ENCODE measurements at regions not wholly inside any gene's neighbourhood (a gene's known extent, or its start where the extent isn't known, plus 50 kb on each side); places are given as distances from the start of the nearest gene placed in this dataset.
"Not testable (repeated sequence)": the region's sequence is repeated elsewhere in the genome, so short reads cannot be mapped to it uniquely, and the experiment has no call there.

DNA sequence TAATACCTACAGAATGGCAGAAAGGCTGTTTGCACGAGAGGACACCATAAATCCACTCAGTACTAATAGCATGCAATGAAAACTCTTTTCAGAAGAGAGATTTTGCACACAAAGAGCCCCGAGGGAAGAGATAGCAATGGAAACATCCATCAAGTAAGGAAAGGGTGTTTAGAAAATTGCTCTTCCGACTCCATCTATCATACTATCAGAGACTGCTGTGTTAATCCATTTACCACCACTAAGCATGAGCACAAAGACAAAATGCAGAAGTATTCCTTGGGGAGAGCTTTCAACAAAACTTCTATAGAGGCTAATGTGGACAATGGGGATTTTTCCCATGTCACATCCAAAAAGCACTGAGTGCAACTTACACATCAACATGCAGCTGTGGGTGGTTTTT lies 72.1 kb upstream of the PLAAT1 start:
- ChIA-PET POLR2A (no interaction called here), CTCF (no interaction called here)
- no peak overlapping the region for H3K4me3 Mint-ChIP-seq
- ATAC-seq (ENCODE audit: low read depth) (no peak), DNase-seq (no peak)
- H3K27me3 Mint-ChIP-seq: peaks cover 2% of the 10 kb centered on the region
- H3K9me3 Mint-ChIP-seq: no peaks in the 10 kb centered on the region
- TF ChIP-seq CTCF (IDR thresholded peaks at IDR 0.05): no peak
- no peaks in the 10 kb centered on the region for H3K36me3 Mint-ChIP-seq (ENCODE audit: low read depth)
- intact Hi-C loops (cut with micrococcal nuclease): no loop called here
- H3K27ac Mint-ChIP-seq: no peak overlapping the region
- no peaks in the 10 kb centered on the region for H3K4me1 Mint-ChIP-seq

- intact Hi-C loops (cut with micrococcal nuclease): no loop called here
- H3K27me3 Mint-ChIP-seq: no peaks in the 10 kb centered on the region
- H3K36me3 Mint-ChIP-seq (ENCODE audit: low read depth): no peaks in the 10 kb centered on the region
- CTCF ChIA-PET: no interaction called here
- H3K4me1 Mint-ChIP-seq: no peaks in the 10 kb centered on the region
- H3K27ac Mint-ChIP-seq: no peak overlapping the region
- POLR2A ChIA-PET: no interaction called here
- H3K9me3 Mint-ChIP-seq: no peaks in the 10 kb centered on the region
- H3K4me3 Mint-ChIP-seq: no peak overlapping the region
- no peak for TF ChIP-seq CTCF (IDR thresholded peaks at IDR 0.05)
- no peak for DNase-seq
- no peak for ATAC-seq (ENCODE audit: low read depth)
Measured at GRCh38 chr3:193174140-193174539, 66.9 kb upstream of the PLAAT1 start.

- POLR2A ChIA-PET, H3K4me1 Mint-ChIP-seq, DNase-seq: not testable (repeated sequence)
Measured at GRCh38 chr3:193179332-193180012, 61.5 kb upstream of the PLAAT1 start.

GRCh38 chr3:193187070-193187722 lies 53.8 kb upstream of the PLAAT1 start:
- H3K9me3 Mint-ChIP-seq: no peaks in the 10 kb centered on the region
- TF ChIP-seq CTCF (IDR thresholded peaks at IDR 0.05): no peak
- no peak overlapping the region for H3K4me3 Mint-ChIP-seq
- no peaks in the 10 kb centered on the region for H3K27me3 Mint-ChIP-seq
- DNase-seq: no peak
- no peaks in the 10 kb centered on the region for H3K4me1 Mint-ChIP-seq
- ATAC-seq (ENCODE audit: low read depth): no peak
- POLR2A ChIA-PET: no interaction called here
- intact Hi-C loops (cut with micrococcal nuclease): no loop called here
- H3K27ac Mint-ChIP-seq: no peak overlapping the region
- CTCF ChIA-PET: no interaction called here
- no peaks in the 10 kb centered on the region for H3K36me3 Mint-ChIP-seq (ENCODE audit: low read depth)

More at GRCh38 chr3:193179332-193180012, 61.5 kb upstream of the PLAAT1 start:
- H3K27me3 Mint-ChIP-seq; ATAC-seq (ENCODE audit: low read depth); intact Hi-C loops (cut with micrococcal nuclease); H3K9me3 Mint-ChIP-seq; H3K27ac Mint-ChIP-seq; H3K36me3 Mint-ChIP-seq (ENCODE audit: low read depth); CTCF ChIA-PET; H3K4me3 Mint-ChIP-seq: not testable (repeated sequence)

GRCh38 chr3:193190146-193190786 lies 50.8 kb upstream of the PLAAT1 start:
- Mint-ChIP-seq H3K9me3 (no peaks in the 10 kb centered on the region), H3K27ac (no peak overlapping the region), H3K4me1 (no peaks in the 10 kb centered on the region), H3K36me3 (ENCODE audit: low read depth) (no peaks in the 10 kb centered on the region), H3K4me3 (no peak overlapping the region), H3K27me3 (no peaks in the 10 kb centered on the region)
- no peak for TF ChIP-seq CTCF (IDR thresholded peaks at IDR 0.05)
- ATAC-seq (ENCODE audit: low read depth) (no peak), DNase-seq (no peak)
- ChIA-PET POLR2A (no interaction called here), CTCF (no interaction called here)
- intact Hi-C loops (cut with micrococcal nuclease): no loop called here

All from activated B cell treated with CpG ODN at 0.5 μM for 24 hours (primary cell).